Forelimb muscle (tissue), 1 donor: ENCODE measurements at regions not wholly inside any gene's neighbourhood (a gene's known extent, or its start where the extent isn't known, plus 50 kb on each side); places are given as distances from the start of the nearest gene placed in this dataset.

Source experiments
- DNase-seq: peaks from one replicate; pipeline ENCODE4 v3.0.0-alpha.2; 2013; ENCODE audit warnings: low read depth

GRCh38 chr5:171603591-171603990 lies 182.0 kb upstream of the SMIM23 start:
- no peak for DNase-seq

DNA sequence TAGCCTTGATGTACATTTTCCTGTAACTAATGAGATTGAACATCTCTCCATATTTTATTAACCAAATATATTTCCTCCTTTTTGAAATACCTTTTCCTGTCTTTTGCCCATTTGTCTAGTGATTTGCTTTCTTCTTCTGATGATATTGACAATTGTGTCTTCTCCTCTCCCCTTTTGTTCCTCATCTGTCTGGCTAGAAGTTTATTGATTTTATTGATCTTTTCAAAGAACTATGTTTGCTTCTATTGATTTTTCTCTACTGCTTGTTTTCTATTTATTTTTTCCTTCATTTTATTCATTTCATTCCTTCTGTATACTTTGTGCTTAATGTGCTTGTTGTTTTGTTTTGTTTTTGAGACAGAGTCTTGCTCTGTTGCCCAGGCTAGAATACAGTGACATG lies 181.4 kb upstream of the SMIM23 start:
- no peak for DNase-seq

DNA sequence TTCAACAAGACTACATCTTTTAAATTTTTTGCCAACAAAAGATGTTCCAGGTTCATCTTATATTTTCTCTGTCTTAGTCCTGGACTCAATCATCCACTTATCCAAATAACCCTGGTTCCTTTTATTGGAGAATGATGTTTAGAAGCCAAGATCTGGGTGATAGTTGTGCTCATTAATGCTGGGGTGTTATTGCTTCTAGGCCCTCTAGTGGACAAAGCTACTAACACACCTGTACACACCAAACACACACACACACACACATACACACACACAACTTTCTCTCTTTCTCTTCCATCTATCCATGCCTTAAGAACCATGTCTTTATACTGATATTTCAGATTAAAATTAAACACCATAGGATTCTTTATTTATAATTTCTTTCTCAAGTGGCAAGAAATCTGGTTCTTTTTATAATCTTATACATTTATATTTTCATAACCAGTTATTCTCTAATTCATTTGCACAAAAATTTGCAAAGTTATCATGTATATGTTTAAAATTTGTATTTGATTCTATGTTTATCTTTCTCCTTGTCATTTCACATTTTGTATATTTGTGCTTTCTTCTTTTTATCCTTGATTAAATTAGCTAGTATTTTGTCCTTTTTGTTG lies 179.1 kb upstream of the SMIM23 start:
- DNase-seq, result no peak

DNA sequence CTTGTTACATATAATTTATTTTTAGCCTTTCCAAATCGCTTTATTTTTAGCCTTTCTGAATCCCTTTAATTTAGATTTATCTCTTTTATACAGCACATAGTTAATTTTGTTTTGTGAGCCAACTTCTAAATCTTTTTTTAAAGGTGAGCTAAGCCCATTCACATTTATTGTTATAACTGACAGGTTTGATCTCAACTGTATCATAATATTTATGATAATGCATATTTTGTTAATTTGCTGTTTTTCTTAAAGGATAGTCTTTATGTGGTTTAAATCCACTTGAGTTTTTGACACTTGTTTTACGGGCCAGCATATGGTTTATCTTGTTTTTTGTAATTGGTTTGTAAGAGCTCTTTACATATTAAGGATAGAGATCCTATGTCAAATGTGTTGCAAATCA lies 177.8 kb upstream of the SMIM23 start:
- DNase-seq, result no peak

DNA sequence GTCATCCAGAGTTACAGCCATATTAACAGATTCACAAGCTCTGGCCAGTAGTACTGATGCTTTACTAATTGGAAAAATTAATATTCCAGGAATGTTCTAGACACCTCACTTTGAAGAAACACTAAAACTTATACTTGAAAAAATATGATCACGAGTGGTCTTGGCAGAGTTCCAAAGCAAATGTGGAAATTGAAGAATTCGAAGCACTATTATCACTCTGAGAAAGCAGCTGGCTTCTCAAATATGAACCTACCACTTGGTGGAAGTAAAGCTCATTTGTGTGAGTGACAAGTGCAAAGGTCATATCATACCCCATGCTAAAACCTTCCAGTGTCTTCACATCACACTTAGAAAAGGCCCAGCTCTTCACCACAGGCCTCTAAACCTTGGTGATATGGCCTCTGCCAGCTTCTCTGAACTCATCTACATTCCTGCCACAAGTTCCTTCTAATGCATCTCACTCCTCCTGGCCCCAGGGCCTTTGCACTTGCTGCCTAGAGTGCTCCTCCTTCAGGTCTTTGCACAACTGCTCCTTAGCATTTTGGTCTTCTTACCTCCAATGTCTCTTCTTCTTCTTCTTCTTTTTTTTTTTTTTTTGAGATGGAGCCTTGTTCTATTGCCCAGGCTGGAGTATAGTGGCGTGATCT lies 175.7 kb upstream of the SMIM23 start:
- DNase-seq, result no peak

DNA sequence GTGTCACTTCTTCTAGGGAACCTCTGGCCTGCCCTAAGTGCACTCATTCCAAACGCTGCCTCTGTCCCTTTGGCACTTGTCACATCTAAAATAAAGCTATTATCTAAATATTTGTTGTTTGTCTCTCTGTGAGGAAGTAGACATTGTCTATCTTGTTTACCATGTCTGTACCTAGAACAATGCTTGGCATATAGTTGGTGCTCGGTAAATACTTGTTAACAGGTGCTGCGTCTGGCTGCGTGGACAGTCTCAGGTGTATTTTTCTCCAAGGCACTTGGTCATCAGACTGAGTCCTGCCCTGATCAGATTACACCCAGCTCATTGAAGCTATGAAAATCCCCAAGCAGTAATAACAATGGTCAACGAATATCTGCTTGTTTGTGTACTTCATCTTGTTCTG lies 174.9 kb upstream of the SMIM23 start:
- no peak for DNase-seq

GRCh38 chr5:171612749-171613148 lies 172.9 kb upstream of the SMIM23 start:
- DNase-seq, result no peak

DNA sequence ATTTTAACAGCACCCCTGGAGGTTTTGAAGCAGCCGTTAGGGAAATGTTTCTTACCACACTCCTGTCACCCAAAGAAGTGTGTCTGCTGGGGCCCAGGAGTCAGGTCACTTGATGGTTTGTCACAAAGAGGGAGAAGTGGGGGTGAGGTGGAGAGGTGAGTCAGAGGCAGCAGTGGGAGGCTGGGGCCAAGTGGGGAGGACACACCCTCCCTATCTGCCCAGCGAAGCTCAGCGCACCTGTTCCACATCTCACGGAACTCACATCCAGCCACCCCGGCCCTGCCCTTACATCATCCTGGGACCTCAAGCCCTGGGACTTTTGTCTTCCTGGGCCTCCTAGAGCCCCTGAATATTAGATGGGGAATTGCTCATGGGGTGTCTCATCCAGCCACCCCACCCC lies 171.1 kb upstream of the SMIM23 start:
- DNase-seq, result no peak

DNA sequence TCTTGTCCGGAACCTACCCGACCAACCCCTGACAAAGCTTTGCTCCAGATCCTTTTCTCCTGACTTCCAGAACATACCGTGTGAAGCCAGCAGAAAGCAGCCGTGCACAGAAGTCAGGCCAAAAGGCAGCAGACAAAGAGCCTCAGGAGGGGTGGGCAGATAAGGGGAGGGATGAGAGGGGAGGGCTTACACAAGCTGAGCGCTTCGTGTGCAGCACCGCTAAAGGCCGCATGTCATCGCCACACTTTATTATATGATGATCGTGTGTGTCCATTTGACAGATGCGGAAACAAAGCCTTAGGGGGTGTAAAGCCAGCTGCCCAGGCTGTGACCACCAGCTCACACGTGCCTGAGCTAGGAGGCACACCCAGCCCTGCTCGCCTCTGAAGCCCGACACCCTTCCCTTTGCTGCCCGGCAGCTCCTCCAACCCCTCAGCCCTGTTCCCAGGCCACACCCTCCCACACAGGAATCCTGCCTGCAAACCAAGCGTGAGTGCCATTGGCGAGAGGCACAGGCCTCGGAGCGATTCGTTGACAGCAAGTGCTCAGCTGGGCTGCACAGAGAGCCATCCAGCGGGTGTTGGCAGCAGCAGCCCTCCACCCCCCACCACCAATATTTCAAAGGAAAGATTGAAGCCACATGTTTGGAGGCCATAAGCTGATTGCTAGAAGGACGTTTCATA lies 170.5 kb upstream of the SMIM23 start:
- no peak for DNase-seq

DNA sequence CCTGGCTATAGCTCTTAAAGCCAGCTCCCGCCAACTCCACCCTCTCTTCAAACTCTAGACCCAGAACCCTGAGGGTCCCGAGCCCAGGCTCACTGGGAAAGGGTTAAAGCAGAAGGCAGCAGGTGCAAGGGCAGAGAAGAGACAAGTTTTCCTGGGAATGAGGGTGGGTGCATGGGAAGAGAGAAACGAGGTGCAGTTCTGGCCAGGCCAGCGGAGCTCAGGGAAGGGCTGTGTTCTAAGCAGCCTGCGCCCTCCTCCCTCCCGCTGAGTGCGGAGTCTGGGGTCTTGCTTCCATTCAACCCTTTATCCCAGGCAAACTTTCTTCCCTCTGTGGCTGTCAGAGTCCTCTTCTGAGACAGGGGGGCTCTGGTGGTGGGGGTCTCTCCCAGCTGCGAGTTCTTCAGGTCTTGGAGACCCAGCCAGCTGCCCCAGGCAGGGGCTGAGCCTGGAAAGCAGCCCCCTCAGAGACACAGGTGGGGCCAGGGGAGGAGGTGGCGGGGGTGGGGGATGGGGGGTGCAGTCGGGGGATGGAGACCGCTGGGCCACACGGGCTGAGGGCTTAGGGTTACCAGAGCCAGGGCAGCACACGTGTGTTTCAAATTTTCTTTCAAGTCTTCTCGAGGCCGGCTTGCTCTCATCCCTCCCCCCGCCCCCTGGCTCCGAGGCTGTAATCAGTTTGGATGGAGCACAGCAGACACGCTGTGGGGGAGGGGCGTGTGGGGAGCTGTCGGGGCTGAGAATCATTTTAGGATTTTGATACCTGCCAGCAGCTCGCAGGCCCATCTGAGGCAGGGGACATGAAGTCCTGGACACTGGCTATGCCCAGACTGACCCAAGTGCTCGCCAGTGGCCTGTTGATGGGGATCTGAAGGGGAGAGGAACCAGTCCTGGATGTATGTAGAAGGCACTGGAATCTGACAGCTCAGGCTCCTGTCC lies 169.6 kb upstream of the SMIM23 start:
- no peak for DNase-seq

DNA sequence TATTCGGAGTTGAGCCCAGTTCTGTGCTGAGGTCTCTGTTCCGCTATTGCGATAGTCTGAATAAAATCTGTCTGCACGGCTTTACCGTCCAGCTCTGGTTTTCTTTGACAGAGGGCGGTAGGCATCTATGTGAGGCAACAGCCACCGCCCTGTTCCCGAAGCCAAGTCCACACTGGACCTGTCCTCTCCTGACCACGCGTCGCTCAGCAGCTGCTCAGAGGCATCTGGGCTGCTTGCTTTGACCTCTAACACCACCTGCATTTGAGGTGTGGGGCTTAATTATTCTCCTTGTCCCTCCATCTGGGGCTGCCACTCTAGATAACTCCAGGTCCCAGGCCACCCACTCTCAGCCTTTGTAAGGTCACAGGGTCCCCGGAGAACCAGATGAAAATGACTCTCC lies 168.4 kb upstream of the SMIM23 start:
- DNase-seq, result no peak

DNA sequence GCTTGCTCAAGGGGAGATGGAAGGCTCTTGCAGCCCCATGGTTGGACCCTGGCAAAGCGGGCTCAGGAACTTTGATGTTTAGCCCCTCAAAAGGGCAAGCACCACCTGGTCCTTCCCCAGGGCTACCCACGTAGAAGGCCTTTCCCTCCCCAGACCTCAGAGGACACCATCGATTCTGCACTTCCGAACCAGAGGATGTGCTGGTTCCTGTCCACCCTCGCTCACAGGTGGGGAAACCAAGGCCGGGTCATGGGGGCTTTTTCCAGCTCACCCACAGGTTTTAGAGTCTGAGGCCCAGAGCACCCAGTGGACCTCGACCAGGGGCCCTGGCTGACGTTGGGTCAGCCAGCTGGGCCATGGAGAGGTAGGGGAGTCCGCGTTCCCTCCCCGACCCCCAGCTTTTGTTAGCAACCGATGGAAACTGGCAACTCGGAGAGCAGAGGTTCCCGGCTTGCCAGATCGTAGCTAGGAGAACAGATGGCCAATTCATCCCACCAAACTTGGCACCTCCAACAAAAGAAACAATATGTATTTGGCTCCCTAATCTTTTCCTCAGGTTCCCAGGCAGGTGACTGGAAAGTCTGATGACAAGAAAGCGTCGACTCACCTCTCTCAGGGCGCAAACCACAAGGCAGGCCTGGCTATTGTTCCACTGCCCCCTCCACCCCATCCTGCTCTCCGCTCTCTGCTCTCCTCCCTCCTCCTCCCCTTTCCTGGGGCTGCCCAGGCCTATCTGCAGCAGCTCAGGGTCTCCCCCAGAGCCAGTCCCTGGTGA lies 167.6 kb upstream of the SMIM23 start:
- no peak for DNase-seq

DNA sequence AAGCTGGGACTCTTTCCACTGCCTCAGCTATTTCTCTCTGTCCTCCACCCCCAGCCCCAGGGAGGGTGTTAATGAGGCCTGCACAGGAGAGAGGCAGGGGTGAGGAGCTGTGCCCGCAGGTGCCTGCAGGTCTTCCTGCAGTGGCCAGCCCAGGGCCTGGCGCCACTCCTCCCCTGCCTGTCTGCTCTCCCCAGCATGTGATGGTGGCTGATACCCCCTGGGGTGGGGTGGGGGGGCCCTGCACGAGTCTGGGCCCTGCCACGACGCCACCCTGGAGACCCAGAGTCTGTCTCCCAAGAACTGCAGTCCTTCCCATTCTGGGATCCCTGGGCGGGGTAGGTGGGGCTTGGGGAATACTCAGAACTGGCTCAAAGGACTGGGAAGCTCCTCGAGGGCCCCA lies 166.4 kb upstream of the SMIM23 start:
- no peak for DNase-seq

- no peak for DNase-seq
Measured at GRCh38 chr5:171619744-171620143, 165.9 kb upstream of the SMIM23 start.

GRCh38 chr5:171622010-171622409 lies 163.6 kb upstream of the SMIM23 start:
- DNase-seq, result no peak

GRCh38 chr5:171623107-171623506 lies 162.5 kb upstream of the SMIM23 start:
- no peak for DNase-seq

GRCh38 chr5:171623551-171624097 lies 162.0 kb upstream of the SMIM23 start:
- DNase-seq, result no peak

GRCh38 chr5:171624396-171624795 lies 161.2 kb upstream of the SMIM23 start:
- DNase-seq, result no peak

GRCh38 chr5:171625646-171626045 lies 160.0 kb upstream of the SMIM23 start:
- no peak for DNase-seq

DNA sequence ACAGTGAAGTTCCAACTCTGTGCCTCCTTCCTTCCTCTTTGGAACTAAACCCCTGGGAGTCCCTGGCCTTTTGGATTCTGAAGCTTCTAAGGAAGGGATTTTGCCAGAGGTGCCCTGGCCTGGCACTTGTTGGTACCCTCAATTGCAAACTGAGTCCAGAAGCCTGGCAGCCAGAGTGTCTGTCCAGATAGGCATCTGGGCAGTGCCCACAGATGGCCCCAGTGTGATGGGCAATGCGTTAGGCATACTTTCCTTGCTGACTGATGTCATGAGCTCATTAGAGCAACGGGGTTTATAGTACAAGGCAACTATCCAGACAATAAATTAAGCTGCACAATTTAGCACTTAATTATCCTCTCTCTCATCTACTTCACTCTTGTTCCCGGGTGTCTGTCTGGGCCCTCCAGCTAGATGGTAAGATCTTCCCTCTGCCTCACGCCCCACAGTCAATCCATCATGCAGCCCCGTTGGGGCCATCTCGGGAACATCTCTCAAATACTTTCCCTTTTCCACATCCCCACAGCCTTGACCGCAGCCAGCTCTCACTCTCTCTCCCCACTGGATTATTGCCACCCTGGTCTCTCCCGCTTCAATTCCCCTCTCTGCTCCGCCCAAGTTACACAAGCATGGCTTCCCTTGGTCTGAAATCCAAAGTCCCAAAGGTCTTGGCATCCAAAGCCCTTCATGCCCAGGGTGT lies 157.5 kb upstream of the SMIM23 start:
- no peak for DNase-seq

GRCh38 chr5:171628633-171628974 lies 157.0 kb upstream of the SMIM23 start:
- DNase-seq, result no peak
